Sciatic nerve (tissue), 2 donors: ENCODE measurements at regions not wholly inside any gene's neighbourhood (a gene's known extent, or its start where the extent isn't known, plus 50 kb on each side); places are given as distances from the start of the nearest gene placed in this dataset.
"Not testable (repeated sequence)": the region's sequence is repeated elsewhere in the genome, so short reads cannot be mapped to it uniquely, and the experiment has no call there.

Experiments used
- ATAC-seq: fragments of 200-7000 bp; cut with Tn5 transposase; one replicate; pipeline ENCODE4 v1.9.1; 2020; ENCODE audit warnings: mild to moderate bottlenecking, moderate library complexity
- DNase-seq: peaks from one replicate; pipeline ENCODE4 v3.0.0-alpha.2; 2020; ENCODE audit warnings: low spot score
- intact Hi-C: fragments of 100-400 bp; cut with DNase I; formaldehyde crosslinking; loops from one replicate; pipeline ENCODE4 v1.14.2; 2022
- donor health status: DM: no; HTN: no; CAD: no.
- donor health status: DM: no; HTN: no; CAD: no.

DNA sequence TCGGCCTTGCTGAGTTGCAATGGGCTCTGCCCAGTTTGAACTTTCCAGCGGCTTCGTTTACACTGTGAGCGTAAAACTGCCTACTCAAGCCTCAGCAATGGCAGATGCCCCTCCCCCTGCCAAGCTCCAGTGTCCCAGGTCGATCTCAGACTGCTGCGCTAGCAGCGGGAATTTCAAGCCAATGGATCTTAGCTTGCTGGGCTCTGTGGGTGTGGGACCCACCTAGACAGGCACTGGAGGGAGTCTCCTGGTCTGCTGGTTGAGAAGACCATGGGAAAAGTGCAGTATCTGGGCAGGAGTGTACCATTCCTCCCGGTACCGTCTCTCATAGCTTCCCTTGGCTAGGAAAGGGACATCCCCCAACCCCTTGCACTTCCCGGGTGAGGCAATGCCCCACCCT is 88.2 kb downstream of the KLHL28 start:
- ATAC-seq (no peak), DNase-seq (no peak)
- intact Hi-C loops, result no loop called here

DNA sequence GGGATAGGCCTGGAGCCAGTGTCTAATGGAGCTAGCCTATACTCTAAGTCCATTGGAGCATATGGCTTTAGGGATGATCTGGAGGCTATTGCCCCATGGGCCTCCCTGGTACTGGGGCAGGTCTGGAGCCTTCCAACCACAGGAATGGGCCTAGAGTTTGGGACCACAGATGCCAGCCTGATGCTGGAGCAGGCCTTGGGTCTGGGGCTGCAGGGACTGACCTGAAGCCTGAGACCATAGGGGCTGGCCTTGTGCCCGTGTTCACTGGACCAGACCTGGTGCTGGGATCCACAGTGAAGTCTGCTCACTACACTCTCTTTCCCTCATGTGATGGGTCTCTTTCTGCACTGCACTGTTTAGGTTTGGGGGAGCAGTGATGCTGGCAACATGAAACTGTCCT is 95.0 kb downstream of the KLHL28 start:
- intact Hi-C loops, result no loop called here
- DNase-seq (no peak), ATAC-seq (no peak)

DNA sequence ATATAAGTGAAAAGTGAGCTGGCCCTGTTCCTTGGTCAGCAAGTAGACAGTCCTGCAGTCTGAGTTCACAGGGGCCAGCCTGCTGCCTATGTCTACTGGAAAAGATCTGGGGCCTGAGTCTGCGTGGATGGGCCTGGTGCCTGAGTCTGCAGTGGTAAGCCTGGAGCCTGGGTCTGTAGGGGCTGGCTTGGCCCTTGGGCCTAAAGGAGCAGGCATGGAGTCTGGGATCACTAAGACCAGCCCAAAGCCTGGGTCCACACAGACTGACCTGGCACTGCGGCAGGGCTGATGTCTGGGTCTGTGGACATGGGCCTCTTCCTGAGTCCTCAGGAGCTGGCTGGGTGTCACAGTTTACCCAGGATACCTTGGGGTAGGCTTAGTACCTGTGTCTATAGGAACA is 95.4 kb downstream of the KLHL28 start:
- no peak for ATAC-seq
- DNase-seq, result no peak
- intact Hi-C loops, result no loop called here

DNA sequence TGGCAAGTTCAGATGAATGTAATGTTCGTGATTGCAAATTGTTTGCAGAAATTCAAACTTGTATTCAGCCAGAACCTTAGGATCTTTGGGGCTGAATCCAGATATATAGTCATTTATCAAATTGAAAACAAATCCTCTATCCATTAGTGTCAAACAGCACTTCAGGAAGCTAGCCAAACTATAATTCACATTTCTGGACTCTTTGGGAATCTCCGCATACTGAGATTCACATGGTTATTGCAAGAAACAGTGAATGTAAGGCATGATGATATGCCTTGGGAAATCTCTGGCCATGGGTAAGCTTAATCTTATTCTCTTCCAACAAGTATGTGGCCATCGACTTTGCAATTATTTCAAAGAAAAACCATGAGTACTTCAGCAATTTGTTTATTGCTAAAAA is 98.5 kb downstream of the KLHL28 start:
- no peak for DNase-seq
- ATAC-seq, result no peak
- intact Hi-C loops, result no loop called here

DNA sequence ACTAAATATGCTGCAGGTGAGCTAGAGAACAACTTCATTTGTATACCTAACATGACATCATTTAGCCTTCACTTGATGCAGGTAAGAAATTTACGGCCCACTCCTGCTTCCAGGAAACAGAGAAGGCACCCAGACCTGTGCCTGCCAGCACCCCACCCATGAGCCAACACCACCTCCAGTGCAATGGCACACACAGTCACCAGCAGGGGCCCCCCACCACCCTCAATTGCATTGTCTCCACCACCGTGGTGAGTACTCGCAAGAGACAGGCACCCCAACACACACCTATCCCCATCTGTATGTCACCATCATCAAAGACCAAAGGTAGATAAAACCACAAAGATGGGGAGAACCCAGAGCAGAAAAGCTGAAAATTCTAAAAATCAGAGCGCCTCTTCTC is 107.6 kb downstream of the KLHL28 start:
- ATAC-seq (no peak), DNase-seq (no peak)
- intact Hi-C loops, result no loop called here

DNA sequence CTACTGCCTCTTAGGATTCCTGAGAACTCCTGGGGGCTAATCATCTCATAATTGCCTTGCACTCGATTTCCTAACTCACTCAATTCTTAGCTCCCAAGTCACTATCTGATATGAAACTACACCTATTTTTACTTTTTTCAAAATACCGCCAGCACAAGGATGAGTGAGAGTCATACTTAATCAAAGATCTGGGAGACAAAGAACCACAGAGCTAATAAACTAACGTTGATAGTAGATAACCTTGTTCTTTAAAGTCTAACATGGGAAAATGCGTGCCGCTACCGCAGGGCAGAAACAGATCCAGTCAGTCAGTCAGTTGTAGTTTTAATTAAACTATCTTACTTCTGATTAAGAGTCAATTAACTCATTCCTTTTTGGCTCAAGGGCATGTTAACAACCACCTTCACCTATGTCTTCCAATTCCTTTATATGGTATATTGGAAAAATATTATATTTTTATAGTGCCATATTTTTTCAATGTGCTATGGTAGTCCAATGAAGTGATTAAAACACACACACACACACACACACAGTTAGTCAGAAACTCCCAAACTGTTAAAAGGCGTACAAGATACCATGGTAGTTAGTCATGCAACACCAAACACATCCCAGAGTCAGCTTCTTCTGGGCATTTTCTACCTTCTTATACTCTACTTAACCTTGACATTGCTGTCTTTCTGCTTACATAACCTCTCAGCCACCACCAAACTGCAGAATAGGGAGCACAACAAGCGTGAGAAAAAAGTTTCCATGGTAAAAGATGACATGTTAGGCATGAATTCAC is 114.0 kb downstream of the KLHL28 start:
- intact Hi-C loops, result no loop called here
- DNase-seq, result no peak
- ATAC-seq, result no peak

DNA sequence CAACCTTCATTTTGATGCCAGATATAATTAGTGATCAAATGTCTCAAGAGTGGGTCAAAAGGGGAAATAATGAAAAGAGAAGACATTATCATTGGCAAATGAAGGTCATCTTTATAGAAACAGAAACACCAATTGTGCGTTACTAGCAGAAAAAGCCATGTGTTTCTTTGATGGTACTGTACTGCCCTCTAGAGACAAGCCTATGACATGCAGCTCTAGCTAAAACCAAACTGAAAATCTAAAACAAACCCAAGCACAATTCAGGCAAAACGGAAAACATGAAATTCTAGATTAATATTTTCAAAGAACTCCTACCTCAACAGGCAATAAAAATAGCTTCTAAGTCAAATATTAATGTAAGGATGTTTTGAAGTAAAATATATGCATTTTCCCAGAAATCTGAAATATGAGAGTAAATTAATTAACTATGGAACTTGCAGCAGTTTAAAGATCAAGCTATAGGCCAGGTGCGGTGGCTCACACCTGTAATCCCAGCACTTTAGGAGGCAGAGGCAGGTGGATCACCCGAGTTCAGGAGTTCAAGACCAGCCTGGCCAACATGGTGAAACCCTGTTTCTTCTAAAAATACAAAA is 115.4 kb downstream of the KLHL28 start:
- peak; percentile 49 for ATAC-seq
- DNase-seq, result no peak
- intact Hi-C loops, result no loop called here

DNA sequence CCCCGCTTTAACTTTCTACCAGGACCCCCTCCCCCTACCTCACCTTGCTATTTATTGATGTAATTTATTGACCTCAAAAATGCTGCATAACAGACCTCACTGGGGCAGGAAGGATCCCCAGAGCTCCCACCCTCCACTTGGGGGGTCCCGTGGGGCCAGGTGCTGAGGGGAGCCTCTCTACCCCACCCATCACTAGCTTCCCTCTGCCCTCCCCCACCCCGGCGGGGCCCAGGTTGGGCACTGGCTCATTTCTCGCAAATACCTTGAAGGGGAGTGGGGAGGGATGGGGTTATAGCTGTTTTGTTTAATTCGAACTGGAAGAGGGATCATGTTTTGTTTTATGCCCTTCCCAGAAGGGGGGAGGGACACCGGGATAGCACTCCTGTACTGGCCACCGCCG is 125.8 kb downstream of the KLHL28 start:
- ATAC-seq, DNase-seq, intact Hi-C loops: not testable (repeated sequence)

DNA sequence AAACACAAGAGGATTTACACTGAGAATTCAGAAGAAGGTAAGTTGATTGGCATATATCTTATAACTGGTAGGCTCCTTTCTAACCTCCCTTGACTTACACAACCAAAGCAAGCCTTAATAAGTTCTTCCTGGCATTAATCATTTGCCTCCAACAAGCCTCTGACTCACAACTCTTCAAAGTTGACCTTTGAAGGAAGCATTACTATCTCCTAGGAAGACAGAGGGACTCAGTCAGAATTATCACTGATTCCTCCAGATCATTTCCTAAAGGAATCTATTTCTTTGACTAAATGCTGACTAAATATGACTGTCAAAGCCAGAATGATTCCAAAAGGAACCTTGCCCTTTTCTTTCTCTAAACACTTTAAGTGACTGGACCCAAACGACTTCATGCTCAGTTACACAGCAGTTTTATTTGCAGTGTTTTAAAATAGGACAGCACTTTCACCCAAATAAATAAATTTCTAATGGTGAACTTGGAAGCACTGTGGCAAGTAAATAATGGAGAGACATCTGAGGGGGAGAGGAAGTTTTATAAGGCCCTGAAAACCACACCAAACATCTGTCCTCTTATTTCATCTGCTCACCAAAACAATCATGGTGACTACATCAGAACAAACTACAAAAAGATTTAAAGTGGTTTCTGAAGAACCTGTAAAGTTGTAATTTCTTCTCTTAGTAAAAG is 128.2 kb downstream of the KLHL28 start:
- ATAC-seq (no peak), DNase-seq (no peak)
- intact Hi-C loops, result no loop called here

DNA sequence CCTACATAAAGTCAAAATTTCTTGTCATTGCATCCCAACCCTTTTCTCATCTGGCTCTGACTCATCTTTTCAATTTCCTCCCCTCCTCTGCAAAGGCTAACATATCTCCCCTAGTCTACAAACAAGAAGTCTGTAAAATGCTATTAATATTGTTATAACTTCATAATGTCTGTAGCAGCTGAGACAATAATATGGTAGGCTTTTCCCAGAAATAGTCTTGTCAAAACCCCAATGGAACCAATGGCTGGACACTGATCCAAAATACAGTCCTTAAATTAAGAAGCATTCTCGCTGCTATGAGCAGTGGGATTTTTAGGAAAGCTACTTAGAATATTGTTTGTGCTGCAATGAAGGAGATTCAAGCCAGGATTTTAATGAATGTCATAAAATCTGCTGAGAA is 131.4 kb downstream of the KLHL28 start:
- intact Hi-C loops, result no loop called here
- ATAC-seq, result no peak
- DNase-seq, result no peak

DNA sequence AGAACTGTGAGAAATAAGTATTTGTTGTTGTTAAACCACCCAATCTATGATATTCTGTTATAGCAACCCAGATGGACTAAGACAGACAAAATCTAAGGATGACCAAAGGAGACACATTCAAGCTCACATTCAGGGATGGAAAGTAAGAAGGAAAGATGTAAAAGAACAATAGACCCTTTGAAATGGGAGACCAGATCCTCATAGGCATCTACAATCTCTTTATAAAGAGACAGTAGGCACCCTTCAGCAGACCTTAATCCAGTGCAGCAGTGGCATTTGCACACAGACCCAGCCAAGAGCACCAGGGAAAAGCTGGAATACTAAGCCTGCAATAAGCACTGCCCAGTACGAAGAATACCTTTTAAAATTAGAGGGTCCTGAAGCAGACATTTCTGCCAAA is 132.7 kb downstream of the KLHL28 start:
- DNase-seq (no peak), ATAC-seq (no peak)
- intact Hi-C loops, result no loop called here

DNA sequence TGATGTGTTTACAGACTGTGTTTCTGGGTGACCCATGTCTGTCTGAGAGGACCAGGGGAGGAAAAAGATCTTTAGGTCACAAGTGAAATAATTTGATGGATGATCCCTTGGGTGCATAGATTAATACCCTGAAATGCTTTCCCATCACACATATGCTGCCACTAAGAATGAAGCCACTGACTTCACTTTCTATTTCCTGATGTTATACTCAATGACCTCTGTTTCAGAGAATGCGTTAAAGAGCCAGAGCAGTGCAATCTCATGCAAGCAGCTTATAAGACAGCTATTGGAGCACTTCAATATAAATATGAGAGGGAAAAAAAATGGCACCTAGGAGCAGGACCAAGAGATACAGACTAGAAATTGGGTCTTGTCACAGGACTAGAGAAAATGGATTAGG is 133.7 kb downstream of the KLHL28 start:
- DNase-seq, result no peak
- intact Hi-C loops, result no loop called here
- no peak for ATAC-seq

DNA sequence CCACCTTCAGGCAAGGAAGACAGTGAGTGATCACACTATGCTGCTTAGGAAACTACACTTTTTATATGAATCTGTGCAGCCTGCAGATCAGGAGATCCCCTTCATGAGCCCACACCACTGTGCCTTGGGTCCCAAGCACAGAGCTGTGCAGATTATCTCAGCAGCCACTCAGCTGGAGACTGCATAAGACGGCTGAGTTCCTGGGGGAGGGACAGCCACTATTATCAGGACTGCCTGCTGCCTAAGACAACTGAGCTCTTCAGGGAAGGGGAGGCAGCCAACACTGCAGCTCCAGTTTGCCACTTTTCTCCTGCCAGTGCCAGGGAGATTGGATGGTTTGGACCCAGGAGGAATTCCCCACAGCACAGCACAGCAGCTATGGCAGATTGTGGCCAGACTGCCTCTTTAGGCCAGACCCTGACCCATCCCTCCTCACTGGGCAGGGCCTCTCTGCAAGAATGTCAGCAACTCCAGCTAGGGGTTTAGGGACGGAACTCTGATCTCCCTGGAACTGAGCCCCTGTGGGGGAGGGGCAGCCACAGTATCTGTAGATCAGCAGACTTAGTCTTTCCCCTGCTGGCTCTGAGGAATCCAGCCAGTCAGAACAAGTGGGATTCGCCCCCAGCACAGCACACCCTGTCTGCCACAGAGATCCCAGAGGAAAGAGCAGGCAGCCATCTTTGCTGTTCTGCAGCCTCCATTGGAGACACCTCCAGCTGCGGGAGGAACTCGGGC is 141.3 kb downstream of the KLHL28 start:
- intact Hi-C loops, result no loop called here
- DNase-seq (no peak), ATAC-seq (no peak)

DNA sequence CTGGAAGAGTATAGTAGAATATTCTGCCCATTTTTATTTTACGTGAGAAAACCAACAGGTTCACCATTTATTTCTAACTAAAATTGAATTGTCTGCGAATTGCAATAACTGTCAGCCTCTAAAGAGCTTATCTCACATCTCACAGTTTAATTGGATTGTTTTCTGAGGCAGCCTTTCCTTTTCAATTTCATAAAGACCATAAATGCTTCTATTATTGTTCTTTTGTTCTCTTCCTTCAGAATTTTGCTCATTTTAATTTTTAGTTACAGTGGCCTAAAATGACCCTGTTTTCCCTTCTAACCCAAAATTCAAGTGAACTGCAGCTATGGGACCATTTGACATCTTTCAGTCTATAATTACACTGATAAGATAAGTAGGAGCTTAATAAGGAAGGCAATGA is 147.6 kb downstream of the KLHL28 start:
- DNase-seq (no peak), ATAC-seq (no peak)
- intact Hi-C loops, result no loop called here

DNA sequence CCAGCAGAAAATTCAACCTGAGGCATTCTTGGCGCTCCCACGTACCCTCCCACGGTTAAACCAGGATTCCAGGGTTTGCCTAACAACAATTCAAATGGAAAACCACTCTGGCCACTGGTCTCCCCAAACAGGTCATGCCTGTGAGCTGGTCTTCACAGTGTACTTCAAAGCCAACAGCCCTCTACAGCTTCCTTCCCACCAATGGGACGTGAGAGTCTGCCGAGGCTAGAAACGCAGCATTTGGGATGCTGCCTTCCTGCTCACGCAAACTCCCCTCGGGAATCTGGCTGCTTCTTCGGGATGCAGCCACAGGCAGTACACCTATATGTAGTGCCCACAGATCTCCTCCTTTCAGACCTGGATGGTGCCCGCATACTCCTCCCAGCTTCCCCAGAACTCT is 149.1 kb downstream of the KLHL28 start:
- DNase-seq (no peak), ATAC-seq (no peak)
- intact Hi-C loops, result no loop called here

DNA sequence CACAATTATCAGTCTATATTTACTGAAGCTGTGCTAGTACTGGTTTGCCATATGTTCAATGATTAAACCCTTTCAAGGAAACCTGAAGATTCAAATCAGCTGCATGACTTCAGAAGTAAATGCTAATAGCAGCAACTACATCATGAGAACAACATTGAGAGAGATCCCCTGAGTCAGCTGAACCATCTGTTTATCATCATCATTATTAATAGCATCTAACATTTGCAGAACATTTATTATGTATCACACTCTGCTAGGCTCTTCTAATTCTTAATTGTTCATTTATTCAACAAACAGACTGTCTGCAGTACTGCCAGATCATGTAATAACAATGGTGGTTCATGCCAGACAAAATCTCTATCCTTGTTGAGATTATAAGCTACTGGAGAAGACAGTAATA is 157.4 kb downstream of the KLHL28 start:
- no peak for DNase-seq
- intact Hi-C loops, result no loop called here
- ATAC-seq, result no peak

DNA sequence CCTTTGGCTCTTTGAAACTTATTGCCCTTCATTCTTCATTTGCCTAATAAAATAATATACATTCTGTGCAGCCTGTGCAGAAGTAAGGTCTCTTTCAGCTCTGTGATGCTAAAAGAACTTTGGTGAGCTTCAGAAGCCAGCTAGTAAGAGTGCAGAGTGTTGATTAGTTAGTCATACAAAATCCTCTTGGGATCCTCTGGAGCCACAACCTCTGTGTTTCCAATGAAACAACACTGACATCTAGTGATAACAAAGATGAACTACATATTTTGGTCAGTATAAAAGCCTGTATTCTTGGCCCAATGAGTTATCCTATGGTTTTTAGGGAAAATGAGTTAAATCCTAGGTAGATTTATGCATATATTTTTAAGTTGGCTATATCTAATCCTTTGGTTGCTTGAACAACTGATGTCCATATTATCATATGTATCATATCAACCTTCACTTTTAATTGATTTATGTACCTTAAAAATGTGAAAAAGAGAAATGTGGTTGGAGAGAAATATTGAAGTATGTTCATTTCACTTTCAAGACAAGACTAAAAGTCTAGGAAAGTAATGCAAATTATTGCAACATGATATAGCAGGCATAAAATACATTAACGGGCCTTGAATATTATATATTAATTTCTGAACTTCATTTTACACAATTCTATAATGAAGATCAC is 158.4 kb downstream of the KLHL28 start:
- ATAC-seq (peak; percentile 86), DNase-seq (no peak)
- intact Hi-C loops, result no loop called here

DNA sequence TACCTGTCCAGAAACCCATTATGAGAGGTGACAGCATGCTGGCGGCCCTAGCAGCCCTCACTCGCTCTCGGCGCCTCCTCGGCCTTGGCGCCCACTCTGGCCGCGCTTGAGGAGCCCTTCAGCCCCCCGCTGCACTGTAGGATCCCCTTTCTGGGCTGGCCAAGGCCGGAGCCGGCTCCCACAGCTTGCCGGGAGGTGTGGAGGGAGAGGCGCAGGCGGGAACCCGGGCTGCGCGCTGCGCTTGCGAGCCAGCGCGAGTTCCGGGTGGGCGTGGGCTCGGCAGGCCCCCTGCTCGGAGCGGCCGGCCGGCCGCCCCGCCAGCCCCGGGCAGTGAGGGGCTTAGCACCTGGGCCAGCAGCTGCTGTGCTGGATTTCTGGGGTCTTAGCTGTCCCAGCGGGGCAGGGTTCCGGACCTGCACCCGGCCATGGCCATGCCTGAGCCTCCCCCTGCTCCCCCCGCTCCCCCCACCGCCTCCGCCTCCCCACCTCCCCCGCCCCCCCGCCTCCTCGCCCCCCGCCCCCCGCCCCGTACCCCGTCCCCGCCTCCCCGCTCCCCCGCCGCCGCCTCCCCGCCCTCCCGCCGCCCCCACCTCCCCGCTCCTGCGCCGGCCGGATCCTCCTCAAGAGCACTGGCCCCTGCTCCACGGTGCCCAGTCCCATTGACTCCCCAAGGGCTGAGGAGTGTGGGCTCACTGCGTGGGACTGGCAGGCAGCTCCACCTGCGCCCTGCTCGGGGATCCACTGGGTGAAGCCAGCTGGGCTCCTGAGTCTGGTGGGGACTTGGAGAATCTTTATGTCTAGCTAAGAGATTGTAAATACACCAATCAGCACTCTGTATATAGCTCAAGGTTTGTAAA is 163.1 kb downstream of the KLHL28 start:
- no peak for ATAC-seq
- intact Hi-C loops, result no loop called here
- no peak for DNase-seq

DNA sequence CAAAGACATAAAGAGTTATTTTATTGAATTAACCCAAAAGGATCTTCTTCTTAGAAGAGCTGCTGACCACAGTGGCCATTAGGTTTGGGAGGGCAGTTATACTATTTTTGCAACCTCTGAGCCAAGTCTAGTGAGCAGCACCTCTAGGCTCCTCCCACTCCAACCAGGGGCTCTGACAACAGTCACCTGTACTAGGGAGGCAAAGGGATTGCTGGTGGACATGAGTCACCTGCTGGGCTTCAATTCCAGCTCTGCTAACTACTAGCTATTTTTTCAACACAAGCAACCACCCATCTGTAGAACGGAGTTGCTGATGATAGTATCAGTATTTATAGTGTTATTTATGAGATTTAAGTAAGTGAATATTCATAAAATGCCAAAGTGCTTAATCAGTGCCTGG is 166.0 kb downstream of the KLHL28 start:
- no peak for DNase-seq
- no peak for ATAC-seq
- intact Hi-C loops, result no loop called here
